ENCODE measurements at regions not wholly inside any gene's neighbourhood (a gene's known extent, or its start where the extent isn't known, plus 50 kb on each side); places are given as distances from the start of the nearest gene placed in this dataset.

- DNase-seq (ENCODE audit: low read depth in 1 of 2, low spot score in 1 of 2) = no peak
Measured at GRCh38 chr3:177470197-177470941, 273.1 kb upstream of the TBL1XR1 start.

- DNase-seq (ENCODE audit: low read depth in 1 of 2, low spot score in 1 of 2) = no peak
Measured at GRCh38 chr3:177471733-177472480, 274.6 kb upstream of the TBL1XR1 start.

- no peak for DNase-seq (ENCODE audit: low read depth in 1 of 2, low spot score in 1 of 2)
Measured at GRCh38 chr3:177473184-177473583, 275.9 kb upstream of the TBL1XR1 start.

GRCh38 chr3:177473903-177474302 is 276.6 kb upstream of the TBL1XR1 start:
- no peak for DNase-seq (ENCODE audit: low read depth in 1 of 2, low spot score in 1 of 2)

GRCh38 chr3:177474652-177475355 is 277.5 kb upstream of the TBL1XR1 start:
- DNase-seq (ENCODE audit: low read depth in 1 of 2, low spot score in 1 of 2) = no peak

- no peak for DNase-seq (ENCODE audit: low read depth in 1 of 2, low spot score in 1 of 2)
Measured at GRCh38 chr3:177475356-177475665, 278.0 kb upstream of the TBL1XR1 start.

- no peak for DNase-seq (ENCODE audit: low read depth in 1 of 2, low spot score in 1 of 2)
Measured at GRCh38 chr3:177476495-177476894, 279.2 kb upstream of the TBL1XR1 start.

- DNase-seq (ENCODE audit: low read depth in 1 of 2, low spot score in 1 of 2) = no peak
Measured at GRCh38 chr3:177476921-177477435, 279.7 kb upstream of the TBL1XR1 start.

- DNase-seq (ENCODE audit: low read depth in 1 of 2, low spot score in 1 of 2) = no peak
Measured at GRCh38 chr3:177478170-177478867, 281.0 kb upstream of the TBL1XR1 start.

- no peak for DNase-seq (ENCODE audit: low read depth in 1 of 2, low spot score in 1 of 2)
Measured at GRCh38 chr3:177479630-177480029, 282.3 kb upstream of the TBL1XR1 start.

GRCh38 chr3:177481329-177481728 is 284.0 kb upstream of the TBL1XR1 start:
- no peak for DNase-seq (ENCODE audit: low read depth in 1 of 2, low spot score in 1 of 2)

- DNase-seq (ENCODE audit: low read depth in 1 of 2, low spot score in 1 of 2) = no peak
Measured at GRCh38 chr3:177482048-177482691, 284.9 kb upstream of the TBL1XR1 start.

GRCh38 chr3:177483182-177483967 is 286.1 kb upstream of the TBL1XR1 start:
- no peak for DNase-seq (ENCODE audit: low read depth in 1 of 2, low spot score in 1 of 2)

GRCh38 chr3:177484206-177484605 is 286.9 kb upstream of the TBL1XR1 start:
- DNase-seq (ENCODE audit: low read depth in 1 of 2, low spot score in 1 of 2) = no peak

GRCh38 chr3:177484926-177485325 is 287.6 kb upstream of the TBL1XR1 start:
- DNase-seq (ENCODE audit: low read depth in 1 of 2, low spot score in 1 of 2) = no peak

- DNase-seq (ENCODE audit: low read depth in 1 of 2, low spot score in 1 of 2) = no peak
Measured at GRCh38 chr3:177487635-177488186, 290.4 kb upstream of the TBL1XR1 start.

- DNase-seq (ENCODE audit: low read depth in 1 of 2, low spot score in 1 of 2) = no peak
Measured at GRCh38 chr3:177488740-177489139, 291.5 kb upstream of the TBL1XR1 start.

- DNase-seq (ENCODE audit: low read depth in 1 of 2, low spot score in 1 of 2) = no peak
Measured at GRCh38 chr3:177490626-177491025, 293.3 kb upstream of the TBL1XR1 start.

- no peak for DNase-seq (ENCODE audit: low read depth in 1 of 2, low spot score in 1 of 2)
Measured at GRCh38 chr3:177491296-177492032, 294.2 kb upstream of the TBL1XR1 start.
